GM12873 (cell line): ENCODE measurements at regions not wholly inside any gene's neighbourhood (a gene's known extent, or its start where the extent isn't known, plus 50 kb on each side); places are given as distances from the start of the nearest gene placed in this dataset.

ENCODE experiments used
- CTCF ChIP-seq: IDR thresholded peaks from 2 replicates; pipeline ENCODE4 v1.5.1; 2012; ENCODE audit warnings: low read depth, mild to moderate bottlenecking, moderate library complexity, low read length, control low read depth; ENCODE audit not compliant: insufficient read depth; ENCODE audit errors: missing control alignments

- no peak for TF ChIP-seq CTCF
Measured at GRCh38 chr2:2768476-2768875, 437.4 kb upstream of the MYT1L start.

- TF ChIP-seq CTCF, result no peak
Measured at GRCh38 chr2:2767837-2768236, 436.8 kb upstream of the MYT1L start.

- no peak for TF ChIP-seq CTCF
Measured at GRCh38 chr2:2765839-2766495, 434.9 kb upstream of the MYT1L start.

- no peak for TF ChIP-seq CTCF
Measured at GRCh38 chr2:2765176-2765800, 434.2 kb upstream of the MYT1L start.

- no peak for TF ChIP-seq CTCF
Measured at GRCh38 chr2:2764739-2765138, 433.7 kb upstream of the MYT1L start.

- TF ChIP-seq CTCF, result no peak
Measured at GRCh38 chr2:2764001-2764355, 432.9 kb upstream of the MYT1L start.

GRCh38 chr2:2763351-2764000 is 432.4 kb upstream of the MYT1L start:
- TF ChIP-seq CTCF, result no peak
